LNCaP clone FGC (cell line): ENCODE measurements at regions not wholly inside any gene's neighbourhood (a gene's known extent, or its start where the extent isn't known, plus 50 kb on each side); places are given as distances from the start of the nearest gene placed in this dataset.
"Not testable (repeated sequence)": the region's sequence is repeated elsewhere in the genome, so short reads cannot be mapped to it uniquely, and the experiment has no call there.

Experiments used
- DNase-seq: peaks from one replicate; pipeline ENCODE4 v3.0.0-alpha.2; 2011; ENCODE audit warnings: low read depth
- H3K4me3 ChIP-seq: 2 replicates; pipeline ENCODE4 v1.5.1; 2011; ENCODE audit warnings: mild to moderate bottlenecking, low read depth, low read length, control low read depth
- TF ChIP-seq, protein P1 (sequence below): IDR thresholded peaks from 2 replicates; pipeline ENCODE4 v1.5.1; 2012; ENCODE audit warnings: mild to moderate bottlenecking; ENCODE audit not compliant: control insufficient read depth, insufficient read depth; ENCODE audit errors: extremely low read depth

DNA sequence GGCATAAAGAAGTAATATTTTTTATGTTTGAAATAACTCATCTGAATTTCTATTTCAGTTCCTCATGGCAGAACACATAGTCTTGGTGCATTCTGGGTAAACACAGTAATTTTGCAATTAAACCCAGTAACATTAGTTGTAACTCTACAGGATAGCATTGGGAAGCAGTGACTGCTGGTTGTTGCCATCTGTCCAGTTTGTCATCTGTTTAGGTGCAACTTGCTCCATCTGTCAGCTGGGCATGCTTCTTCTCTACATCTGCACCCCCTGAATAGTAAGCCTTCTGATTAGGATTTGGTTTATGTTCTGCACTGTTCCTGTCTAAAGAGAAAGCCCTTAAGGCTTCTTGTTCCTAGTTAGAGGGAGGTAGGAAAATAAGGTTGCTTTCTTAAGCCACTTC lies 63.5 kb upstream of the CSNK1A1L start:
- TF ChIP-seq, protein P1, sequence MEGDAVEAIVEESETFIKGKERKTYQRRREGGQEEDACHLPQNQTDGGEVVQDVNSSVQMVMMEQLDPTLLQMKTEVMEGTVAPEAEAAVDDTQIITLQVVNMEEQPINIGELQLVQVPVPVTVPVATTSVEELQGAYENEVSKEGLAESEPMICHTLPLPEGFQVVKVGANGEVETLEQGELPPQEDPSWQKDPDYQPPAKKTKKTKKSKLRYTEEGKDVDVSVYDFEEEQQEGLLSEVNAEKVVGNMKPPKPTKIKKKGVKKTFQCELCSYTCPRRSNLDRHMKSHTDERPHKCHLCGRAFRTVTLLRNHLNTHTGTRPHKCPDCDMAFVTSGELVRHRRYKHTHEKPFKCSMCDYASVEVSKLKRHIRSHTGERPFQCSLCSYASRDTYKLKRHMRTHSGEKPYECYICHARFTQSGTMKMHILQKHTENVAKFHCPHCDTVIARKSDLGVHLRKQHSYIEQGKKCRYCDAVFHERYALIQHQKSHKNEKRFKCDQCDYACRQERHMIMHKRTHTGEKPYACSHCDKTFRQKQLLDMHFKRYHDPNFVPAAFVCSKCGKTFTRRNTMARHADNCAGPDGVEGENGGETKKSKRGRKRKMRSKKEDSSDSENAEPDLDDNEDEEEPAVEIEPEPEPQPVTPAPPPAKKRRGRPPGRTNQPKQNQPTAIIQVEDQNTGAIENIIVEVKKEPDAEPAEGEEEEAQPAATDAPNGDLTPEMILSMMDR: no peak
- H3K4me3 ChIP-seq: no peak overlapping the region
- DNase-seq: no peak

DNA sequence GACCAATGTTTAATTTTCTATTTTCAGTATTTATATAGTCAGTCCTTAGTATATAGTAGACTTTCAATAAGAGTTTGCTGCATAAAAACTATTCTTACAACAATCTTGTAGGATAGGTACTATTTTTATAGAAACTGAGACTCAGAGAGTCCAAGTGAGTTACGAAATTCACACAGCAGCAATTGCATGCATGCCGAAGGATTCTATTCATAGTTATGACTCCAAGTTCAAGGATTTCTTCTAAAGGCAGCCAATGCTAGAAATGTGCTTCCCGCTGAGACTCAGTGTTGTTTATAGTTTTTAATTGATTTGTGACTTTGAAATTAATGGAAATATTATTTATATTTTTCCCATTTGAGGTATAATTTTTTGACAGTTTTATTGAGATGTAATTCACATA lies 62.7 kb upstream of the CSNK1A1L start:
- DNase-seq: no peak
- TF ChIP-seq, protein P1: no peak
- no peak overlapping the region for H3K4me3 ChIP-seq

DNA sequence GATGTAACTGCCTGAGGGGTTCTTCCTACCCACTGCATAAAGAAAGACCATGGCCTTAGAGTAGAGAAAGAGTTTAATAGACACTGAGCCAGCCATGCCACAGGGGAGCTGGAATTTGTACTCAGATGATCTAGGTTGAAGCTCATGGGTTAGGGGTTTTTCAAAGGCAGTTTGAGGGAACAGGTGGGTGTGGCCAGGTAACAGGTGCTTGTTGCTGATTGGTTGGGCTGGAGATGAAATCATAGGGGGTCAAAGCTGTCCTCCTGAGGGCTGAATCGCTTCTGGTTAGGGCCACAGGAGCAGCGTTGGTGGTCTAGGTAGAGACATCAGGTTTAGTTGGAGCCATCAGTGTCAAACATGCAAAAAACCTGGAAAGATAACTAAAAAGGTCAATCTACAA lies 59.2 kb upstream of the CSNK1A1L start:
- DNase-seq: no peak
- no peak overlapping the region for H3K4me3 ChIP-seq
- TF ChIP-seq, protein P1: no peak

DNA sequence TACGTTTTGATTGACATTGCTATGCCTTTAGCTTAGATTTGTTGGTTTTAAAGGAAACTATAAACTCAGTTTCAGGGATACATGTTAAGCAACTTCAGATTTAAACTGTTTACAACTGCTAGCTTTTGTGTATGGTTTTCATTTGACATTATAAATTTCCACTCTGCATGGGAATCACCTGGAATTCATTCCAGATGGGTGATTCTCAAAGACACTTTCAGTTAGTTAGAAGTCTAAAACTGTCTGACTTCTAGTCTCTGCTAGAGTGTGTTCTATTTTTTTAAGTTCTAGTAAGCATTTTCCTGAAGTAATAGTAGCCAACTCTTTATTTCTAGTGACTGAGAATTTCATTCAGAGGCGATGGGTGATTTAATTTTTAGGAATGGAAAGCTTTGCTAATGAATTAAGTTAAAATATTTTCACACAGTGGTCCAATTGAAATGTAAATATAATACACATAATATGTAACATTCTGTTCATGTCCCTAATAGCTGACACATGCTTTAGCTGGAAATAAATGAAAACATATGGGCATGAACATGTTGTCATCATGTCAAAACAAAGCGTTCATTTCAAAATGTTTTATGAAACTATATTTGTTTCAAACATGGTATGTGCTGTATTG lies 58.3 kb upstream of the CSNK1A1L start:
- TF ChIP-seq, protein P1: no peak
- H3K4me3 ChIP-seq: no peak overlapping the region
- DNase-seq: no peak

DNA sequence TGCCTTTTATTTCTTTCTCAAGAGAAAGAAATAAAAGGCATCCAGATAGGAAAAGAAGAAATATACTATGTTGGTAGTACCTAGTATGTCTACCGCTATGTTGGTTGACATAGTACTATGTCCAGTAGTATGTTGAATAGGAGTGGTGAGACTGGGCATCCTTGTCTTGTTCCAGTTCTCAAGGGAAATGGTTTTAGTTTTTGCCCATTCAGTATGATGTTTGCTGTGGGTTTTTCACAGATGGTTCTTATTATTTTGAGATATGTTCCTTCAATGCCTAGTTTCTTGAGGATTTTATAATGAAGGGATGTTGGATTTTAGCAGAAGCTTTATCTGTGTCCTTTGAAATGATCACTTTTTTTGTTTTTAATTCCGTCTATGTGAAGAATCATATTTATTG lies 53.0 kb upstream of the CSNK1A1L start:
- DNase-seq: no peak
- TF ChIP-seq, protein P1: no peak
- H3K4me3 ChIP-seq: no peak overlapping the region

DNA sequence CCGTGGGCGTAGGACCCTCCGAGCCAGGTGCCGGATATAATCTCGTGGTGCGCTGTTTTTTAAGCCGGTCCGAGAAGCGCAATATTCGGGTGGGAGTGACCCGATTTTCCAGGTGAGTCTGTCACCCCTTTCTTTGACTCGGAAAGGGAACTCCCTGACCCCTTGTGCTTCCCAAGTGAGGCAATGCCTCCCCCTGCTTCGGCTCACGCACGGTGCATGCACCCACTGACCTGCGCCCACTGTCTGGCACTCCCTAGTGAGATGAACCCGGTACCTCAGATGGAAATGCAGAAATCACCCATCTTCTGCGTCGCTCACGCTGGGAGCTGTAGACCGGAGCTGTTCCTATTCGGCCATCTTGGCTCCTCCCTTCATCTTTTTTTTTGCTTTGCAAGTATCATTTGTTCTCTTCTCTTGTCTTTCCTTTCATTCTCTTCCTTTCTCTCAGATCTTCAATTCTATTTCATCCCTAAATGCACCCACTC lies 50.2 kb upstream of the CSNK1A1L start:
- H3K4me3 ChIP-seq: peak overlapping the region; percentile 53
- not testable (repeated sequence) for DNase-seq
